ENCODE measurements at regions not wholly inside any gene's neighbourhood (a gene's known extent, or its start where the extent isn't known, plus 50 kb on each side); places are given as distances from the start of the nearest gene placed in this dataset.

DNA sequence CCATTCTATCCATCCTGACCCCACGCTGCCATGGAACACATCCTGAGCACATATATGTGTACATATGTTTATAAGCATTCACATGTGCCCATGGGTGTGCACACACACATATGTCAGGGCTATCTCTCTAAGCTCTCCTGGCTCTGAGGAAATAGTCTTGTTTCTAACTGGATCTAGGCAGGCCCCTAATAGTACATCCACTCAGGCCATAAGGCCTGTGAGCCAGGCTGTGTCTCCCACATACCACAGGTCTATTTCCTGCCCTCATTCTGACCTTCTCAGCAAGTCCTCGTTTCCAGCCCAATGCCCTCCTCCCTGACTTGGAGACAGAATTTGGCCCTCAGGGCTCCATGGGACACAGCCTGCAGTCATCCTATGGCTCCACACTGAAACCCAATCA, 284.8 kb upstream of the CTNNB1 start:
- Histone ChIP-seq H2AFZ (no peak overlapping the region), H3K4me2 (no peak overlapping the region), H3K79me2 (no peaks in the 10 kb centered on the region), H3K27me3 (no peaks in the 10 kb centered on the region), H3K9me2 (replicated peaks; ENCODE audit: insufficient read depth) (no peaks in the 10 kb centered on the region), H4K20me1 (ENCODE audit: insufficient read depth, poor library complexity, severe bottlenecking) (no peaks in the 10 kb centered on the region), H3K4me3 (no peak overlapping the region), H3K36me3 (replicated peaks; ENCODE audit: insufficient read depth, low read depth) (no peaks in the 10 kb centered on the region), H3K27ac (no peak overlapping the region), H3K4me1 (ENCODE audit: insufficient read depth) (peaks cover 21% of the 10 kb centered on the region), H3K9me3 (ENCODE audit: low read depth) (no peaks in the 10 kb centered on the region)
- WGBS (ENCODE audit: low lambda C conversion rate, missing lambda C conversion rate): 74% methylated on average over 2 of the region's 2 CpGs
- no peak for DNase-seq (ENCODE audit: low spot score)
- TF ChIP-seq EZH2 (IDR thresholded peaks at IDR 0.05; ENCODE audit: borderline replicate concordance): no peak
- TF ChIP-seq, protein P1, sequence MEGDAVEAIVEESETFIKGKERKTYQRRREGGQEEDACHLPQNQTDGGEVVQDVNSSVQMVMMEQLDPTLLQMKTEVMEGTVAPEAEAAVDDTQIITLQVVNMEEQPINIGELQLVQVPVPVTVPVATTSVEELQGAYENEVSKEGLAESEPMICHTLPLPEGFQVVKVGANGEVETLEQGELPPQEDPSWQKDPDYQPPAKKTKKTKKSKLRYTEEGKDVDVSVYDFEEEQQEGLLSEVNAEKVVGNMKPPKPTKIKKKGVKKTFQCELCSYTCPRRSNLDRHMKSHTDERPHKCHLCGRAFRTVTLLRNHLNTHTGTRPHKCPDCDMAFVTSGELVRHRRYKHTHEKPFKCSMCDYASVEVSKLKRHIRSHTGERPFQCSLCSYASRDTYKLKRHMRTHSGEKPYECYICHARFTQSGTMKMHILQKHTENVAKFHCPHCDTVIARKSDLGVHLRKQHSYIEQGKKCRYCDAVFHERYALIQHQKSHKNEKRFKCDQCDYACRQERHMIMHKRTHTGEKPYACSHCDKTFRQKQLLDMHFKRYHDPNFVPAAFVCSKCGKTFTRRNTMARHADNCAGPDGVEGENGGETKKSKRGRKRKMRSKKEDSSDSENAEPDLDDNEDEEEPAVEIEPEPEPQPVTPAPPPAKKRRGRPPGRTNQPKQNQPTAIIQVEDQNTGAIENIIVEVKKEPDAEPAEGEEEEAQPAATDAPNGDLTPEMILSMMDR (IDR thresholded peaks at IDR 0.05; ENCODE audit: poor library complexity): no peak
- TF ChIP-seq EZH2phosphoT487 (IDR thresholded peaks at IDR 0.05; ENCODE audit: low read depth, severe bottlenecking, unreplicated experiment): no peak

DNA sequence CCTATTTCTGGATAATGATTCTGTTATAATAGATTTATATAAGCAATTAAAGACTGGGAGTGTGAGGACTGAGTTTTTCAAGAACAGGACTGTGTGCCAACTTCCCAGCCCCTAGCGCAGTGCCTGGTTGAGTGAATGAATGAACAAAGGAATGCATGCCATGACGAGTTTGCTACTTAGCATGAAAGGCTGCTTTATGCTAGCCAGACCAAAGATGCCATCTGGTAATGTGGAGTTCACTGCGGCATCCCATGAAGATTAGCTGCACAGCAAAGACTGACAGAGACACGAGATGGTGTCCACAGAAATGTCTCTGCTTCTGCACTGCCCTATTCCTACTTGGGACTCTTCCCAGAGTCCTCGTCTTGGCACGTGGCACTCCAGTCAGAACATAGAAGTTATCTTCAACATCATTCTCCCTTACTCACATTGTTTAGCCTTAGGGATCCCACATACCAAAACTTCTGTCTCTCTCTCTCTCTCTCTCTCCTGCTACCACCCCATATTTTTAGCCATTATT, 283.9 kb upstream of the CTNNB1 start:
- Histone ChIP-seq H3K4me2 (no peak overlapping the region), H3K36me3 (replicated peaks; ENCODE audit: insufficient read depth, low read depth) (no peaks in the 10 kb centered on the region), H3K9me2 (replicated peaks; ENCODE audit: insufficient read depth) (no peaks in the 10 kb centered on the region), H3K9me3 (ENCODE audit: low read depth) (no peaks in the 10 kb centered on the region), H3K79me2 (no peaks in the 10 kb centered on the region), H3K27ac (no peak overlapping the region), H3K27me3 (no peaks in the 10 kb centered on the region), H4K20me1 (ENCODE audit: insufficient read depth, poor library complexity, severe bottlenecking) (no peaks in the 10 kb centered on the region), H3K4me3 (no peak overlapping the region), H3K4me1 (ENCODE audit: insufficient read depth) (peaks cover 21% of the 10 kb centered on the region), H2AFZ (no peak overlapping the region)
- DNase-seq (ENCODE audit: low spot score): no peak
- TF ChIP-seq EZH2 (IDR thresholded peaks at IDR 0.05; ENCODE audit: borderline replicate concordance) (no peak), EZH2phosphoT487 (IDR thresholded peaks at IDR 0.05; ENCODE audit: low read depth, severe bottlenecking, unreplicated experiment) (no peak)
- TF ChIP-seq, protein P1 (IDR thresholded peaks at IDR 0.05; ENCODE audit: poor library complexity): no peak
- WGBS (ENCODE audit: low lambda C conversion rate, missing lambda C conversion rate): 89% methylated on average over 6 of the region's 6 CpGs

GRCh38 chr3:40920041-40920440, 279.3 kb upstream of the CTNNB1 start:
- no peaks in the 10 kb centered on the region for H3K9me2 ChIP-seq (replicated peaks; ENCODE audit: insufficient read depth)

More at GRCh38 chr3:40920041-40920440, 279.3 kb upstream of the CTNNB1 start:
- H3K4me1 ChIP-seq (ENCODE audit: insufficient read depth): peaks cover 7% of the 10 kb centered on the region
- no peaks in the 10 kb centered on the region for H3K27me3 ChIP-seq
- H3K4me2 ChIP-seq: no peak overlapping the region
- 64% methylated on average over 2 of the region's 2 CpGs for WGBS (ENCODE audit: low lambda C conversion rate, missing lambda C conversion rate)
- no peak overlapping the region for H3K4me3 ChIP-seq
- no peaks in the 10 kb centered on the region for H3K79me2 ChIP-seq
- H2AFZ ChIP-seq: no peak overlapping the region
- TF ChIP-seq, protein P1 (IDR thresholded peaks at IDR 0.05; ENCODE audit: poor library complexity): no peak
- no peak for TF ChIP-seq EZH2phosphoT487 (IDR thresholded peaks at IDR 0.05; ENCODE audit: low read depth, severe bottlenecking, unreplicated experiment)
- TF ChIP-seq EZH2 (IDR thresholded peaks at IDR 0.05; ENCODE audit: borderline replicate concordance): no peak
- H3K27ac ChIP-seq: no peak overlapping the region
- H3K36me3 ChIP-seq (replicated peaks; ENCODE audit: insufficient read depth, low read depth): no peaks in the 10 kb centered on the region
- no peak for DNase-seq (ENCODE audit: low spot score)
- no peaks in the 10 kb centered on the region for H3K9me3 ChIP-seq (ENCODE audit: low read depth)
- H4K20me1 ChIP-seq (ENCODE audit: insufficient read depth, poor library complexity, severe bottlenecking): no peaks in the 10 kb centered on the region

All from hepatocyte (in vitro differentiated cells).